ENCODE measurements at regions not wholly inside any gene's neighbourhood (a gene's known extent, or its start where the extent isn't known, plus 50 kb on each side); places are given as distances from the start of the nearest gene placed in this dataset.

GRCh38 chr1:234724516-234725176, 114.7 kb upstream of the IRF2BP2 start (continued):
- TF ChIP-seq PRDM4 (tag by site-specific recombination; IDR thresholded peaks at IDR 0.05) (no peak), ZNF221 (tag by site-specific recombination; IDR thresholded peaks at IDR 0.05; ENCODE audit: borderline replicate concordance) (no peak), GLIS1 (tag by site-specific recombination; IDR thresholded peaks at IDR 0.05) (no peak), ZNF623 (tag by site-specific recombination; IDR thresholded peaks at IDR 0.05) (no peak; the same call in 1 of the 2 replicates), ZNF398 (tag by site-specific recombination; IDR thresholded peaks at IDR 0.05) (peak; percentile 43; the same call in 1 of the 2 replicates), SCRT2 (tag by site-specific recombination; IDR thresholded peaks at IDR 0.05) (0 out of 2 replicates have a peak, but pooled peaks have one; percentile 14), ZNF654 (tag by site-specific recombination; IDR thresholded peaks at IDR 0.05; ENCODE audit: low read depth) (no peak), ZNF341 (tag by site-specific recombination; IDR thresholded peaks at IDR 0.05; ENCODE audit: low read depth) (peak; percentile 6; the same call in 1 of the 2 replicates), ZIC2 (tag by site-specific recombination; IDR thresholded peaks at IDR 0.05) (no peak; the same call in 1 of the 2 replicates), ZBTB48 (tag by site-specific recombination; IDR thresholded peaks at IDR 0.05) (peak; percentile 21; the same call in 1 of the 2 replicates), GLIS2 (tag by site-specific recombination; IDR thresholded peaks at IDR 0.05) (peak; percentile 39; the same call in 1 of the 2 replicates), YY2 (tag by site-specific recombination; IDR thresholded peaks at IDR 0.05) (no peak), GFI1B (tag by site-specific recombination; IDR thresholded peaks at IDR 0.05) (no peak; the same call in 1 of the 2 replicates), ZNF776 (tag by site-specific recombination; IDR thresholded peaks at IDR 0.05; ENCODE audit: borderline replicate concordance) (no peak; the same call in 1 of the 2 replicates), INSM2 (tag by site-specific recombination; IDR thresholded peaks at IDR 0.05) (no peak), ZNF175 (tag by site-specific recombination; IDR thresholded peaks at IDR 0.05) (no peak), ZNF768 (tag by site-specific recombination; IDR thresholded peaks at IDR 0.05) (no peak), PRDM2 (tag by site-specific recombination; IDR thresholded peaks at IDR 0.05; ENCODE audit: borderline replicate concordance) (peak; percentile 95; the same call in 1 of the 2 replicates), REST (tag by site-specific recombination; IDR thresholded peaks at IDR 0.05) (no peak), KLF9 (tag by site-specific recombination; IDR thresholded peaks at IDR 0.05; ENCODE audit: low read depth) (no peak), ZNF16 (tag by site-specific recombination; IDR thresholded peaks at IDR 0.05; ENCODE audit: low read depth) (peak; percentile 49; the same call in 1 of the 2 replicates), ZNF664 (tag by site-specific recombination; IDR thresholded peaks at IDR 0.05) (no peak), ZNF155 (tag by site-specific recombination; IDR thresholded peaks at IDR 0.05) (no peak), ZNF114 (tag by site-specific recombination; IDR thresholded peaks at IDR 0.05) (no peak)

Data from HEK293 (cell line).